ENCODE measurements at regions not wholly inside any gene's neighbourhood (a gene's known extent, or its start where the extent isn't known, plus 50 kb on each side); places are given as distances from the start of the nearest gene placed in this dataset.

- Histone ChIP-seq H3K27ac (no peak overlapping the region), H3K36me3 (no peaks in the 10 kb centered on the region), H3K9me3 (no peaks in the 10 kb centered on the region), H3K4me1 (no peaks in the 10 kb centered on the region), H3K27me3 (no peaks in the 10 kb centered on the region), H3K4me3 (no peak overlapping the region)
- no peak for DNase-seq (ENCODE audit: extremely low spot score in 2 of 2)
- no peak for TF ChIP-seq POLR2AphosphoS5 (IDR thresholded peaks at IDR 0.05; ENCODE audit: insufficient read depth in 1 of 2, low read depth in 1 of 2)
- TF ChIP-seq POLR2A (IDR thresholded peaks at IDR 0.05): no peak
- TF ChIP-seq, protein P1, sequence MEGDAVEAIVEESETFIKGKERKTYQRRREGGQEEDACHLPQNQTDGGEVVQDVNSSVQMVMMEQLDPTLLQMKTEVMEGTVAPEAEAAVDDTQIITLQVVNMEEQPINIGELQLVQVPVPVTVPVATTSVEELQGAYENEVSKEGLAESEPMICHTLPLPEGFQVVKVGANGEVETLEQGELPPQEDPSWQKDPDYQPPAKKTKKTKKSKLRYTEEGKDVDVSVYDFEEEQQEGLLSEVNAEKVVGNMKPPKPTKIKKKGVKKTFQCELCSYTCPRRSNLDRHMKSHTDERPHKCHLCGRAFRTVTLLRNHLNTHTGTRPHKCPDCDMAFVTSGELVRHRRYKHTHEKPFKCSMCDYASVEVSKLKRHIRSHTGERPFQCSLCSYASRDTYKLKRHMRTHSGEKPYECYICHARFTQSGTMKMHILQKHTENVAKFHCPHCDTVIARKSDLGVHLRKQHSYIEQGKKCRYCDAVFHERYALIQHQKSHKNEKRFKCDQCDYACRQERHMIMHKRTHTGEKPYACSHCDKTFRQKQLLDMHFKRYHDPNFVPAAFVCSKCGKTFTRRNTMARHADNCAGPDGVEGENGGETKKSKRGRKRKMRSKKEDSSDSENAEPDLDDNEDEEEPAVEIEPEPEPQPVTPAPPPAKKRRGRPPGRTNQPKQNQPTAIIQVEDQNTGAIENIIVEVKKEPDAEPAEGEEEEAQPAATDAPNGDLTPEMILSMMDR (IDR thresholded peaks at IDR 0.05): no peak
- intact Hi-C loops (cut with DNase I): no loop called here
Observed at GRCh38 chr7:17152721-17153120, 145.7 kb upstream of the AHR start.

- no peak for DNase-seq (ENCODE audit: extremely low spot score in 2 of 2)
- H3K27me3 ChIP-seq: no peaks in the 10 kb centered on the region
- TF ChIP-seq POLR2A (IDR thresholded peaks at IDR 0.05) (no peak), POLR2AphosphoS5 (IDR thresholded peaks at IDR 0.05; ENCODE audit: insufficient read depth in 1 of 2, low read depth in 1 of 2) (no peak)
- TF ChIP-seq, protein P1 (IDR thresholded peaks at IDR 0.05): no peak
- no peak overlapping the region for H3K4me3 ChIP-seq
- intact Hi-C loops (cut with DNase I): no loop called here
- no peak overlapping the region for H3K27ac ChIP-seq
- no peaks in the 10 kb centered on the region for H3K9me3 ChIP-seq
- no peaks in the 10 kb centered on the region for H3K36me3 ChIP-seq
- H3K4me1 ChIP-seq: no peaks in the 10 kb centered on the region
Observed at GRCh38 chr7:17153536-17153935, 144.9 kb upstream of the AHR start.

GRCh38 chr7:17155529-17155928 lies 142.9 kb upstream of the AHR start:
- no peaks in the 10 kb centered on the region for H3K4me1 ChIP-seq
- no peaks in the 10 kb centered on the region for H3K36me3 ChIP-seq
- no peaks in the 10 kb centered on the region for H3K27me3 ChIP-seq
- DNase-seq (ENCODE audit: extremely low spot score in 2 of 2): no peak
- no peaks in the 10 kb centered on the region for H3K9me3 ChIP-seq
- intact Hi-C loops (cut with DNase I): no loop called here
- no peak overlapping the region for H3K4me3 ChIP-seq
- TF ChIP-seq POLR2AphosphoS5 (IDR thresholded peaks at IDR 0.05; ENCODE audit: insufficient read depth in 1 of 2, low read depth in 1 of 2) (no peak), POLR2A (IDR thresholded peaks at IDR 0.05) (no peak)
- TF ChIP-seq, protein P1 (IDR thresholded peaks at IDR 0.05): no peak
- no peak overlapping the region for H3K27ac ChIP-seq

- intact Hi-C loops (cut with DNase I): no loop called here
- Histone ChIP-seq H3K9me3 (no peaks in the 10 kb centered on the region), H3K36me3 (no peaks in the 10 kb centered on the region), H3K27me3 (no peaks in the 10 kb centered on the region), H3K4me3 (no peak overlapping the region), H3K4me1 (no peaks in the 10 kb centered on the region), H3K27ac (no peak overlapping the region)
- DNase-seq (ENCODE audit: extremely low spot score in 2 of 2): no peak
- TF ChIP-seq, protein P1 (IDR thresholded peaks at IDR 0.05): no peak
- TF ChIP-seq POLR2A (IDR thresholded peaks at IDR 0.05) (no peak), POLR2AphosphoS5 (IDR thresholded peaks at IDR 0.05; ENCODE audit: insufficient read depth in 1 of 2, low read depth in 1 of 2) (no peak)
Observed at GRCh38 chr7:17158261-17158660, 140.2 kb upstream of the AHR start.

DNA sequence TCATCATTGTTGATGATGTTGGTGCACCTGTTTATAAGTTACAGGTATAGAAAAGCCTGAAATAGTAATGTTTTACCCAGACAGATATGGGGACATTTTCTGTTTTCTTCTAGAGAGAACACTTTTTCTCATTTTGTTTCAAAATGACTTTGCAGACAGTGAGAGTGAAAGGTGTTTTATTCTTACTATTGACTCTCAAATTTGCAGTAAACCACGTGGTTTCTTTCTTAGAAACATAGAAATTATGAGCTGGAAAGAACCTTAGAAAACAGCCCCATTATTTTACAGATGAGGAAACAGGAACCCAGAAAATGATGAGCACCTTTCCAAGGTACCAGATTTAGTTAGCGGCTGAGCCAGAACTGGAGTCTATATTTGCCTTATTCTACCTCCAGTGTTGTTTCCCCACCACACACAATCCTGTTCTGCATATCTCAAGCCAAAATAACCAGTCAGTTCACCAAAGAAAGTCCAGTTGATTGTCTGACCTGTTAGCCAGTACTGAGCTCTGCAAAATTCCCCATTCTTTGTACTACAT lies 138.9 kb upstream of the AHR start:
- Histone ChIP-seq H3K27ac (no peak overlapping the region), H3K27me3 (no peaks in the 10 kb centered on the region), H3K4me1 (no peaks in the 10 kb centered on the region), H3K9me3 (no peaks in the 10 kb centered on the region), H3K36me3 (no peaks in the 10 kb centered on the region), H3K4me3 (no peak overlapping the region)
- no peak for DNase-seq (ENCODE audit: extremely low spot score in 2 of 2)
- TF ChIP-seq POLR2A (IDR thresholded peaks at IDR 0.05) (no peak), POLR2AphosphoS5 (IDR thresholded peaks at IDR 0.05; ENCODE audit: insufficient read depth in 1 of 2, low read depth in 1 of 2) (no peak)
- TF ChIP-seq, protein P1 (IDR thresholded peaks at IDR 0.05): no peak
- intact Hi-C loops (cut with DNase I): no loop called here

All from vagina (tissue), 2 donors.